ENCODE measurements at regions not wholly inside any gene's neighbourhood (a gene's known extent, or its start where the extent isn't known, plus 50 kb on each side); places are given as distances from the start of the nearest gene placed in this dataset.

DNA sequence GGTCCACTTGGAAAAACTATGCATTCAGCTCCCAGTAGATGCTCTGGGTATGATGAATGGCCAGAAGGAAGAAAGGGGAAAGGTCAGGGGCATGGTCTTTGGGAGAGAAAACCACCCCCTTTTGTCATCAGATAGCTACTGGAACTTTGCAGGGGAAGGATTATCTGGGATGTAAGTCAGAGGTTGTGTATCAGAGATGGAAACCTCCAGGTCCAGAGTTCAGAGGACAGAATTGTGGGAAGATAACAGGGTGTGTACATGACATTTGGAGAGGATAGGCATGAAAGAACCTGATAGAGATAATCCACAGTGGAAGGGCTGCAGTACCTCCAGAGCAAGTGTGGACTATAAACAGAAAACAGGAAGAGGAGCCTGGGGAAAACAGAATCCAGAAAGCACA lies 262.7 kb downstream of the SPRY1 start:
- Histone ChIP-seq H3F3A (ENCODE audit: insufficient read depth, low read length) (no peaks in the 10 kb centered on the region), H3K4me2 (ENCODE audit: low read length) (no peak overlapping the region), H3K27me3 (ENCODE audit: insufficient read depth, low read length) (no peaks in the 10 kb centered on the region), H3K4me1 (ENCODE audit: insufficient read depth, low read length, severe bottlenecking) (peaks cover 5% of the 10 kb centered on the region), H3K27ac (ENCODE audit: low read depth, low read length, poor library complexity, severe bottlenecking) (no peak overlapping the region), H3K9me2 (ENCODE audit: low read depth, low read length) (no peaks in the 10 kb centered on the region), H3K4me3 (ENCODE audit: low read depth, low read length, poor library complexity, severe bottlenecking) (no peak overlapping the region), H2AFZ (ENCODE audit: low read length) (no peak overlapping the region), H3K9ac (ENCODE audit: low read length) (no peak overlapping the region), H3K36me3 (ENCODE audit: insufficient read depth, low read length) (no peaks in the 10 kb centered on the region; the same call in 1 of the 2 replicates), H4K20me1 (ENCODE audit: insufficient read depth, low read length) (no peaks in the 10 kb centered on the region), H3K79me2 (ENCODE audit: insufficient read depth, low read length) (no peaks in the 10 kb centered on the region), H3K9me3 (ENCODE audit: low read length) (peaks cover 10% of the 10 kb centered on the region; the same call in 1 of the 2 replicates)
- TF ChIP-seq CTCF (IDR thresholded peaks at IDR 0.05; ENCODE audit: low read length), result no peak
- no peak for TF ChIP-seq EZH2 (IDR thresholded peaks at IDR 0.05; ENCODE audit: borderline replicate concordance, low read length)

GRCh38 chr4:123659730-123660129 lies 263.1 kb downstream of the SPRY1 start:
- Histone ChIP-seq H3K27me3 (ENCODE audit: insufficient read depth, low read length) (no peaks in the 10 kb centered on the region), H3K9ac (ENCODE audit: low read length) (no peak overlapping the region), H3K9me3 (ENCODE audit: low read length) (peaks cover 10% of the 10 kb centered on the region; the same call in 1 of the 2 replicates), H3K9me2 (ENCODE audit: low read depth, low read length) (no peaks in the 10 kb centered on the region), H3K79me2 (ENCODE audit: insufficient read depth, low read length) (no peaks in the 10 kb centered on the region), H3F3A (ENCODE audit: insufficient read depth, low read length) (no peaks in the 10 kb centered on the region), H2AFZ (ENCODE audit: low read length) (no peak overlapping the region), H3K4me3 (ENCODE audit: low read depth, low read length, poor library complexity, severe bottlenecking) (no peak overlapping the region), H4K20me1 (ENCODE audit: insufficient read depth, low read length) (no peaks in the 10 kb centered on the region), H3K27ac (ENCODE audit: low read depth, low read length, poor library complexity, severe bottlenecking) (no peak overlapping the region), H3K4me1 (ENCODE audit: insufficient read depth, low read length, severe bottlenecking) (peaks cover 5% of the 10 kb centered on the region), H3K4me2 (ENCODE audit: low read length) (no peak overlapping the region), H3K36me3 (ENCODE audit: insufficient read depth, low read length) (no peaks in the 10 kb centered on the region; the same call in 1 of the 2 replicates)
- TF ChIP-seq EZH2 (IDR thresholded peaks at IDR 0.05; ENCODE audit: borderline replicate concordance, low read length) (no peak), CTCF (IDR thresholded peaks at IDR 0.05; ENCODE audit: low read length) (peak; percentile 62; the same call in 1 of the 2 replicates)

DNA sequence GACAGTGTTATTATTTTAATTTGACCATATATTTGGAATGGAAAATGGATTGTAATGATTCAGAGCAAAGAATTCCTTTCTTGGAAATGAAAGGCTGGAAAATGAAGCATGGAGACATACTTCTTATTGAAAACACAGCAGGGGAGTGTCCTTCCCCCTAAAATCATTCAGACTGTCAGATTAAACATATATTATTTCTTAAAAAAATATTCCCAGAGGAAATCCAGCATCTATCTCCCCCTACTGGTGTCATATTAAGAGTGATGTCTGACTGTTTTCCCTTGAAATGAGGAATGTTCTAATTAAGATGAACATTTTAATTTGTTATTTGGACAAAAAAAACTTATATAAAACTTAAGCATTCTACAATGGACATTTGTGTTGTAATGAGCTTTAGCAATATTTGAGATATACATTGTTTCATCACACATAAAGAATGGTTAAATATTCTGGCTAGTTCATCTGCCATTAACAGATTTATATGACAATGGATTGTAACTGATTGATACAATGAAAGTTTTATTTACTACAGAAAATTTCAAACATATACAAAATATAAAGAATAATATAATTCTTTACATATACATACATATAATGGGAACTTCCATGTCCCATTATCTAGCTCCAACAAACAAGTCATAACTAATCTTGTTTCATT lies 264.6 kb downstream of the SPRY1 start:
- H3F3A ChIP-seq (ENCODE audit: insufficient read depth, low read length), result no peaks in the 10 kb centered on the region
- no peaks in the 10 kb centered on the region for H3K79me2 ChIP-seq (ENCODE audit: insufficient read depth, low read length)
- no peak overlapping the region for H3K9ac ChIP-seq (ENCODE audit: low read length)
- no peak overlapping the region for H3K4me3 ChIP-seq (ENCODE audit: low read depth, low read length, poor library complexity, severe bottlenecking)
- H3K27ac ChIP-seq (ENCODE audit: low read depth, low read length, poor library complexity, severe bottlenecking), result no peak overlapping the region
- H3K4me1 ChIP-seq (ENCODE audit: insufficient read depth, low read length, severe bottlenecking), result peaks cover 5% of the 10 kb centered on the region
- TF ChIP-seq EZH2 (IDR thresholded peaks at IDR 0.05; ENCODE audit: borderline replicate concordance, low read length), result no peak
- TF ChIP-seq CTCF (IDR thresholded peaks at IDR 0.05; ENCODE audit: low read length), result peak; percentile 53
- H3K9me2 ChIP-seq (ENCODE audit: low read depth, low read length), result no peaks in the 10 kb centered on the region
- no peak overlapping the region for H2AFZ ChIP-seq (ENCODE audit: low read length)
- H3K36me3 ChIP-seq (ENCODE audit: insufficient read depth, low read length), result no peaks in the 10 kb centered on the region; the same call in 1 of the 2 replicates
- H3K4me2 ChIP-seq (ENCODE audit: low read length), result no peak overlapping the region
- peaks cover 5% of the 10 kb centered on the region; the same call in 1 of the 2 replicates for H3K9me3 ChIP-seq (ENCODE audit: low read length)
- no peaks in the 10 kb centered on the region for H3K27me3 ChIP-seq (ENCODE audit: insufficient read depth, low read length)
- H4K20me1 ChIP-seq (ENCODE audit: insufficient read depth, low read length), result no peaks in the 10 kb centered on the region
